HG03378 (cell line): ENCODE measurements at regions not wholly inside any gene's neighbourhood (a gene's known extent, or its start where the extent isn't known, plus 50 kb on each side); places are given as distances from the start of the nearest gene placed in this dataset.
"Not testable (repeated sequence)": the region's sequence is repeated elsewhere in the genome, so short reads cannot be mapped to it uniquely, and the experiment has no call there.

Experiments used
- ATAC-seq: cut with Tn5 transposase; IDR thresholded peaks from one replicate; pipeline ENCODE4 v1.9.1; 2021; ENCODE audit warnings: mild to moderate bottlenecking, moderate library complexity; ENCODE audit not compliant: unreplicated experiment

GRCh38 chr10:53230651-53231050, 458.1 kb upstream of the MBL2 start:
- ATAC-seq = no peak

DNA sequence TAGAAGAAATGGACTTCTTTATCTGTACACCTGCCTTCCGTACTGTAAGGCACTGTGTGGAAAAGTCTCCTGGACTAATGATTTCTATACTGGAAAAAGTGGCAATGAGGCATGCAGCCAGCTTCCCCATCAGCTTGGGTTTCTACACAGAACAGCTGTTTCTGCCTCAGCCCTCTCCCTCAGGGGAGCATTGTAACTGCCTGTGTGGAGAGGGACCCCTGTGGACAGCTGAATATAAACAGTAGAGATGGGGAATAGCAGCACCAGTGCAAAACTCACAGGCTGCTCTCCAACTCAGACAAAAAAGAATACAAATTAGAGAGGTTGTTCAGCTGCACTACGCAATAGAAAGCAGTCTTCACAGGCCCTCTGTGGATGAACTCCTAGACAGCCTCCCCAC, 451.3 kb upstream of the MBL2 start:
- ATAC-seq = no peak

DNA sequence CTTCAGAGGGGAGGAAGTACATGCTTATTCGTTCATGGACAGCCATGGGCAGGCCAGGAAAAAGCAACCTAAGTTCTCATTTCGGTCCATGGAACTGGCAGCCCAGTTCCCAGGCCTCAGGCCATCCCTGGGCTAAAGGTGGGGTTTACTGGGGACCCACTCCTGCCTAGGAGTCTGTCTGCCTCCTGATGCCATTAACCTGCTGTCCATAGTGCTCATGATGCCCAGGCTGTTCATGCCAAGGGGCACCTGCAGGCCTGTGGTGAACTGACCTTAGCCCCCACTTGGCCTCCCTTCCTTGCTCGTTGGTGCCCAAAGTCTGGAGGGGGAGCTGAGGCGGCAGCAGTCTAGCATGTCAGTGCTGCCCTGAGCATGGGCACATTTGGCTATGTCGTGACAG, 450.2 kb upstream of the MBL2 start:
- ATAC-seq = no peak

GRCh38 chr10:53209944-53210611, 437.5 kb upstream of the MBL2 start:
- ATAC-seq = no peak

GRCh38 chr10:53183733-53184132, 411.1 kb upstream of the MBL2 start:
- no peak for ATAC-seq

GRCh38 chr10:53177468-53177867, 404.9 kb upstream of the MBL2 start:
- ATAC-seq = no peak

- ATAC-seq = no peak
Measured at GRCh38 chr10:53166325-53166724, 393.7 kb upstream of the MBL2 start.

- ATAC-seq = no peak
Measured at GRCh38 chr10:53162856-53163255, 390.3 kb upstream of the MBL2 start.

DNA sequence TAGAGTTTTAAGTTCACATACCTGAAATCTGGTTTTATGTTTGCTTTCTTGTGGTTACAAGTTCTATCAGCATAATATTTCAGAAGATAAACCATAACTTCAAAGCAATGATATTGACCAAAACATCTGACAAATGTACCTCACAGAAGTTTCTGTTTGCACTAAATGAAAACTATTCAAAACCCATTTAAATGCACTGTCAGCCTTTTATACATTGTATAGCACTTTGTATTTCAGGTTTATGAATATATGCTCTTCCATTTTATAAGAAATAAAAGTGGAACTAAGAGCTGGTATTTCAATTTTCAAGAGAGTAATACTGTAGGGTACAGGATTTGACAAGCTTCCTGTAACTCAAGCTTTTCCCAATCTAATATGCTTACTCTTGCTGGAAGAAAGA, 388.6 kb upstream of the MBL2 start:
- no peak for ATAC-seq

DNA sequence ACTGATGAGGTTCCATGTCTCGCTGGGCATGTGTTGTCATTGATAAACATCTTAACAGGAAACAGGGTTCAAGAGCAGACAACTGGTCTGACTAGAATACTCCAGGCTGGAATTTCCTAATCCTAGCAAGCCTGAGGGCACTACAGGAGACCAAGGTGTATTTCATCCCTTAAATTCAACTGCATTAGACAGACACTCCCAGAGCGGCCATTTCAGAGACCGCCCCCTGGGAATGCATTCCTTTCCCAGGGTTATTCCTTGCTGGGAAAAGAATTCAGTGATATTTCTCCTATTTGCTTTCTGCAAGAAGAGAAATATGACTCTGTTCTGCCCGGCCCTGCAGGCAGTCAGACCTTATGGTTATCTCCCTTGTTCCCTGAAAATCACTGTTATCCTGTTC, 383.1 kb upstream of the MBL2 start:
- ATAC-seq = not testable (repeated sequence)

GRCh38 chr10:53153831-53154230, 381.2 kb upstream of the MBL2 start:
- ATAC-seq = no peak

DNA sequence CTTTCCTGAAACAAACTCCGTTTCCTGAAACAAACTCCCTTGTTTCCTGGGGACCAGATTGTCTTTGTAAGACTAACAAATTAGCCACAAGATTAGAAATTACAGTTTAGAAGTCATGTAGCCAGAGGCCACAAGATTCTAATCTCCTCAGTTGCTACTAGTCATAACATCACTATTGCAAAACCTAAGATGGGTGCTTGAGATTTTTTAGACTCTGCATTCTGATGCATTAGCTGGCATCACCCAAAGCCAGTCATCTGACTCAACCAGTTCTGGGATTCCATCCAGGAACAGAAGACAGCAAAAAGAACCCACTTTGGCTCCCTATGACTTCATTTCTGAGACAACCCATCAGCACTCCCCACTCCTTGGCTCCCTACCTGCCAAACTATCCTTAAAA, 367.9 kb upstream of the MBL2 start:
- ATAC-seq = no peak

GRCh38 chr10:53135897-53136253, 363.3 kb upstream of the MBL2 start:
- ATAC-seq = no peak

- ATAC-seq = peak; percentile 89
Measured at GRCh38 chr10:53135213-53135896, 362.8 kb upstream of the MBL2 start.

GRCh38 chr10:53134050-53134449, 361.5 kb upstream of the MBL2 start:
- no peak for ATAC-seq

DNA sequence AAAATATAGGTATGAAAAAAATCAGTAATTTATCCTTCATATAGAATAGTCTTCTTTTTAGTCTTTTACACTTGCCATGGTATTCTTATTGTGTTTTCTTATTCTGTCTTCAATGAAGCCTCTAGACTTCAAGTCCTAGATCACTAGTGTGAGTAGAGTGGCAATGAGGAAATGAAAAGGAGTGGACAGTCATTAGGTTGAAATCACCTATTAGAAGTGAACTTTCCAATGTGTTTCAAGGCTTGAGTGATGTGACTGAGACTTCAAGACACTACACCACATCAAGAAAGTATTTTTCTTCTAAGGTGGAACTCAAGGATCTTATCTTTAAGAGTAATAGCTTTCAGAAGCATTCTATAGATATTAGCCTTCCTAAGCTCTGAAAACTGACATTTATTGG, 357.8 kb upstream of the MBL2 start:
- ATAC-seq = no peak

- ATAC-seq = no peak
Measured at GRCh38 chr10:53127686-53128085, 355.1 kb upstream of the MBL2 start.

GRCh38 chr10:53123311-53123710, 350.7 kb upstream of the MBL2 start:
- no peak for ATAC-seq

- ATAC-seq = no peak
Measured at GRCh38 chr10:53122281-53122680, 349.7 kb upstream of the MBL2 start.

GRCh38 chr10:53115660-53116059, 343.1 kb upstream of the MBL2 start:
- no peak for ATAC-seq

GRCh38 chr10:53111529-53111928, 338.9 kb upstream of the MBL2 start:
- no peak for ATAC-seq

DNA sequence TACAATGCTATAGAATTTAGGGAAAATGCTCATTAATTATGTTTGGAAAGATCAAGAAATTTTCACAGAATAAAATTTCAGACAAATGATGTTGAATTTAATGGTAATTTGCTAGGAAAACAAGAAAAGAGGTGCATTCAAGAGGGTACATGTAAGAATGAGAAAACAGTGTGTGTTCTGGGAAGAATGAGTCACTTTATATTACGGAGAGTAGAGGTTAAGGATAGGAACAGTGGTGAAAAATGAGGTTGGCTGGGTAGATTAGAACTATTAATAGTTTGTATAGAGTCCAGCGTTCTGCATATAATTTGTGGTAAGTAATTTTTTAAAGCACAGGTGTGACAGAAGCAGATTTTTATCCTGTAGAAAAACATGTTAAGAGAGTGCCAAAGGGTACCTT, 336.7 kb upstream of the MBL2 start:
- no peak for ATAC-seq
